IPS-15b (cell line): ENCODE measurements at regions not wholly inside any gene's neighbourhood (a gene's known extent, or its start where the extent isn't known, plus 50 kb on each side); places are given as distances from the start of the nearest gene placed in this dataset.
"Not testable (repeated sequence)": the region's sequence is repeated elsewhere in the genome, so short reads cannot be mapped to it uniquely, and the experiment has no call there.

Experiments used
- H3K27me3 ChIP-seq: one replicate; pipeline ENCODE4 v1.6.1; 2013; ENCODE audit warnings: low read length; ENCODE audit not compliant: control insufficient read depth, insufficient read depth
- H3K36me3 ChIP-seq: one replicate; pipeline ENCODE4 v1.6.1; 2013; ENCODE audit warnings: low read length; ENCODE audit not compliant: control insufficient read depth, insufficient read depth
- H3K4me1 ChIP-seq: one replicate; pipeline ENCODE4 v1.6.1; 2013; ENCODE audit warnings: mild to moderate bottlenecking, low read length; ENCODE audit not compliant: control insufficient read depth, insufficient read depth
- H3K4me3 ChIP-seq: one replicate; pipeline ENCODE4 v1.5.1; 2013; ENCODE audit warnings: low read depth, low read length
- H3K9ac ChIP-seq: one replicate; pipeline ENCODE4 v1.6.1; 2013; ENCODE audit warnings: low read depth, mild to moderate bottlenecking, low read length
- H3K9me3 ChIP-seq: one replicate; pipeline ENCODE4 v1.6.1; 2013; ENCODE audit warnings: mild to moderate bottlenecking, low read length; ENCODE audit not compliant: control insufficient read depth, insufficient read depth

GRCh38 chr2:36147670-36148390, 207.7 kb upstream of the CRIM1 start:
- H3K4me1 ChIP-seq = no peaks in the 10 kb centered on the region

GRCh38 chr2:36146765-36147164, 208.8 kb upstream of the CRIM1 start:
- Histone ChIP-seq H3K4me3 (no peak overlapping the region), H3K27me3 (no peaks in the 10 kb centered on the region), H3K4me1 (no peaks in the 10 kb centered on the region), H3K9ac (no peak overlapping the region), H3K9me3 (no peaks in the 10 kb centered on the region), H3K36me3 (no peaks in the 10 kb centered on the region)

More at GRCh38 chr2:36147670-36148390, 207.7 kb upstream of the CRIM1 start:
- Histone ChIP-seq H3K4me3 (no peak overlapping the region), H3K9ac (no peak overlapping the region), H3K9me3 (no peaks in the 10 kb centered on the region), H3K36me3 (no peaks in the 10 kb centered on the region), H3K27me3 (no peaks in the 10 kb centered on the region)

GRCh38 chr2:36140391-36140790, 215.2 kb upstream of the CRIM1 start:
- H3K9ac ChIP-seq = no peak overlapping the region
- no peak overlapping the region for H3K4me3 ChIP-seq
- no peaks in the 10 kb centered on the region for H3K36me3 ChIP-seq
- no peaks in the 10 kb centered on the region for H3K9me3 ChIP-seq
- H3K27me3 ChIP-seq = no peaks in the 10 kb centered on the region
- no peaks in the 10 kb centered on the region for H3K4me1 ChIP-seq

- H3K9me3 ChIP-seq = no peaks in the 10 kb centered on the region
- H3K9ac ChIP-seq = no peak overlapping the region
- H3K4me1 ChIP-seq = no peaks in the 10 kb centered on the region
- no peaks in the 10 kb centered on the region for H3K27me3 ChIP-seq
- H3K4me3 ChIP-seq = no peak overlapping the region
- H3K36me3 ChIP-seq = no peaks in the 10 kb centered on the region
Measured at GRCh38 chr2:36137612-36138011, 218.0 kb upstream of the CRIM1 start.

- Histone ChIP-seq H3K9me3 (no peaks in the 10 kb centered on the region), H3K27me3 (no peaks in the 10 kb centered on the region), H3K36me3 (no peaks in the 10 kb centered on the region), H3K4me3 (no peak overlapping the region), H3K4me1 (no peaks in the 10 kb centered on the region), H3K9ac (no peak overlapping the region)
Measured at GRCh38 chr2:36134281-36134680, 221.3 kb upstream of the CRIM1 start.

- no peaks in the 10 kb centered on the region for H3K36me3 ChIP-seq
- no peaks in the 10 kb centered on the region for H3K4me1 ChIP-seq
- no peaks in the 10 kb centered on the region for H3K9me3 ChIP-seq
- no peak overlapping the region for H3K9ac ChIP-seq
- no peak overlapping the region for H3K4me3 ChIP-seq
- no peaks in the 10 kb centered on the region for H3K27me3 ChIP-seq
Measured at GRCh38 chr2:36128359-36128758, 227.2 kb upstream of the CRIM1 start.

- no peak overlapping the region for H3K9ac ChIP-seq
- no peaks in the 10 kb centered on the region for H3K27me3 ChIP-seq
- H3K36me3 ChIP-seq = no peaks in the 10 kb centered on the region
- H3K9me3 ChIP-seq = no peaks in the 10 kb centered on the region
- no peak overlapping the region for H3K4me3 ChIP-seq
- H3K4me1 ChIP-seq = no peaks in the 10 kb centered on the region
Measured at GRCh38 chr2:36125702-36126101, 229.9 kb upstream of the CRIM1 start.

- Histone ChIP-seq H3K36me3 (no peaks in the 10 kb centered on the region), H3K9me3 (no peaks in the 10 kb centered on the region), H3K27me3 (no peaks in the 10 kb centered on the region), H3K4me1 (no peaks in the 10 kb centered on the region), H3K9ac (no peak overlapping the region), H3K4me3 (no peak overlapping the region)
Measured at GRCh38 chr2:36123995-36124394, 231.6 kb upstream of the CRIM1 start.

- Histone ChIP-seq H3K4me1 (no peaks in the 10 kb centered on the region), H3K9ac (no peak overlapping the region), H3K9me3 (no peaks in the 10 kb centered on the region), H3K4me3 (no peak overlapping the region), H3K36me3 (no peaks in the 10 kb centered on the region), H3K27me3 (no peaks in the 10 kb centered on the region)
Measured at GRCh38 chr2:36097022-36097421, 258.6 kb upstream of the CRIM1 start.

- not testable (repeated sequence) for H3K4me1 ChIP-seq, H3K36me3 ChIP-seq, H3K27me3 ChIP-seq, H3K4me3 ChIP-seq, H3K9ac ChIP-seq, H3K9me3 ChIP-seq
Measured at GRCh38 chr2:36091844-36092741, 263.5 kb upstream of the CRIM1 start.

GRCh38 chr2:36088716-36089328, 266.8 kb upstream of the CRIM1 start:
- H3K4me1 ChIP-seq = no peaks in the 10 kb centered on the region
- H3K27me3 ChIP-seq = no peaks in the 10 kb centered on the region
- H3K9ac ChIP-seq = no peak overlapping the region
- no peaks in the 10 kb centered on the region for H3K36me3 ChIP-seq
- H3K4me3 ChIP-seq = no peak overlapping the region
- no peaks in the 10 kb centered on the region for H3K9me3 ChIP-seq
